ENCODE measurements at regions not wholly inside any gene's neighbourhood (a gene's known extent, or its start where the extent isn't known, plus 50 kb on each side); places are given as distances from the start of the nearest gene placed in this dataset.

GRCh38 chr11:95387325-95387724 is 156.3 kb upstream of the SESN3 start:
- Histone ChIP-seq H3K27ac (no peak overlapping the region), H3K36me3 (no peaks in the 10 kb centered on the region), H3K4me3 (no peak overlapping the region), H3K4me1 (no peaks in the 10 kb centered on the region), H3K9me3 (no peaks in the 10 kb centered on the region), H3K27me3 (no peaks in the 10 kb centered on the region)
- DNase-seq (ENCODE audit: extremely low spot score in 2 of 2): no peak
- intact Hi-C loops (cut with DNase I): no loop called here
- TF ChIP-seq POLR2AphosphoS5 (IDR thresholded peaks at IDR 0.05; ENCODE audit: insufficient read depth in 1 of 2, low read depth in 1 of 2): no peak
- TF ChIP-seq POLR2A (IDR thresholded peaks at IDR 0.05): no peak
- no peak for TF ChIP-seq CTCF (IDR thresholded peaks at IDR 0.05)

GRCh38 chr11:95385577-95385976 is 154.6 kb upstream of the SESN3 start:
- no peak for TF ChIP-seq CTCF (IDR thresholded peaks at IDR 0.05)
- no peak for TF ChIP-seq POLR2A (IDR thresholded peaks at IDR 0.05)
- DNase-seq (ENCODE audit: extremely low spot score in 2 of 2): no peak
- H3K4me3 ChIP-seq: no peak overlapping the region
- H3K4me1 ChIP-seq: no peaks in the 10 kb centered on the region
- intact Hi-C loops (cut with DNase I): no loop called here
- H3K27ac ChIP-seq: no peak overlapping the region
- no peaks in the 10 kb centered on the region for H3K27me3 ChIP-seq
- H3K9me3 ChIP-seq: no peaks in the 10 kb centered on the region
- no peaks in the 10 kb centered on the region for H3K36me3 ChIP-seq

- no peak for DNase-seq (ENCODE audit: extremely low spot score in 2 of 2)
- intact Hi-C loops (cut with DNase I): no loop called here
Measured at GRCh38 chr11:95379479-95379878, 148.5 kb upstream of the SESN3 start.

GRCh38 chr11:95378789-95379188 is 147.8 kb upstream of the SESN3 start:
- TF ChIP-seq CTCF (IDR thresholded peaks at IDR 0.05) (no peak), POLR2AphosphoS5 (IDR thresholded peaks at IDR 0.05; ENCODE audit: insufficient read depth in 1 of 2, low read depth in 1 of 2) (no peak), POLR2A (IDR thresholded peaks at IDR 0.05) (no peak)
- H3K36me3 ChIP-seq: no peaks in the 10 kb centered on the region

More at GRCh38 chr11:95379479-95379878, 148.5 kb upstream of the SESN3 start:
- Histone ChIP-seq H3K27ac (no peak overlapping the region), H3K9me3 (no peaks in the 10 kb centered on the region), H3K36me3 (no peaks in the 10 kb centered on the region), H3K4me1 (no peaks in the 10 kb centered on the region), H3K4me3 (no peak overlapping the region), H3K27me3 (no peaks in the 10 kb centered on the region)
- no peak for TF ChIP-seq CTCF (IDR thresholded peaks at IDR 0.05)
- TF ChIP-seq POLR2A (IDR thresholded peaks at IDR 0.05): no peak
- TF ChIP-seq POLR2AphosphoS5 (IDR thresholded peaks at IDR 0.05; ENCODE audit: insufficient read depth in 1 of 2, low read depth in 1 of 2): no peak

GRCh38 chr11:95378111-95378510 is 147.1 kb upstream of the SESN3 start:
- TF ChIP-seq POLR2A (IDR thresholded peaks at IDR 0.05) (no peak), CTCF (IDR thresholded peaks at IDR 0.05) (no peak), POLR2AphosphoS5 (IDR thresholded peaks at IDR 0.05; ENCODE audit: insufficient read depth in 1 of 2, low read depth in 1 of 2) (no peak)
- no peak overlapping the region for H3K4me3 ChIP-seq
- no peaks in the 10 kb centered on the region for H3K36me3 ChIP-seq
- no peaks in the 10 kb centered on the region for H3K4me1 ChIP-seq
- no peak overlapping the region for H3K27ac ChIP-seq
- DNase-seq (ENCODE audit: extremely low spot score in 2 of 2): no peak
- no peaks in the 10 kb centered on the region for H3K27me3 ChIP-seq
- intact Hi-C loops (cut with DNase I): no loop called here
- no peaks in the 10 kb centered on the region for H3K9me3 ChIP-seq

More at GRCh38 chr11:95378789-95379188, 147.8 kb upstream of the SESN3 start:
- no peak overlapping the region for H3K27ac ChIP-seq
- no peaks in the 10 kb centered on the region for H3K4me1 ChIP-seq
- intact Hi-C loops (cut with DNase I): no loop called here
- no peak for DNase-seq (ENCODE audit: extremely low spot score in 2 of 2)
- no peak overlapping the region for H3K4me3 ChIP-seq
- no peaks in the 10 kb centered on the region for H3K9me3 ChIP-seq
- no peaks in the 10 kb centered on the region for H3K27me3 ChIP-seq
